GM18511 (cell line): ENCODE measurements at regions not wholly inside any gene's neighbourhood (a gene's known extent, or its start where the extent isn't known, plus 50 kb on each side); places are given as distances from the start of the nearest gene placed in this dataset.
"Not testable (repeated sequence)": the region's sequence is repeated elsewhere in the genome, so short reads cannot be mapped to it uniquely, and the experiment has no call there.

Source experiments
- ATAC-seq: cut with Tn5 transposase; IDR thresholded peaks from one replicate; pipeline ENCODE4 v1.9.1; 2021; ENCODE audit warnings: mild to moderate bottlenecking, moderate library complexity; ENCODE audit not compliant: unreplicated experiment

- no peak for ATAC-seq
Observed at GRCh38 chr6:17013701-17014100, 88.1 kb upstream of the STMND1 start.

- no peak for ATAC-seq
Observed at GRCh38 chr6:17012421-17013225, 89.2 kb upstream of the STMND1 start.

- ATAC-seq, result no peak
Observed at GRCh38 chr6:17011985-17012384, 89.9 kb upstream of the STMND1 start.

GRCh38 chr6:17007749-17008148 is 94.1 kb upstream of the STMND1 start:
- no peak for ATAC-seq

GRCh38 chr6:17006543-17006942 is 95.3 kb upstream of the STMND1 start:
- no peak for ATAC-seq

GRCh38 chr6:17004269-17004668 is 97.6 kb upstream of the STMND1 start:
- no peak for ATAC-seq

GRCh38 chr6:17002123-17002522 is 99.7 kb upstream of the STMND1 start:
- ATAC-seq, result no peak

GRCh38 chr6:17001188-17001587 is 100.7 kb upstream of the STMND1 start:
- ATAC-seq, result no peak

- no peak for ATAC-seq
Observed at GRCh38 chr6:16999491-17000436, 102.1 kb upstream of the STMND1 start.

GRCh38 chr6:16998461-16998860 is 103.4 kb upstream of the STMND1 start:
- no peak for ATAC-seq

- no peak for ATAC-seq
Observed at GRCh38 chr6:16995511-16996250, 106.2 kb upstream of the STMND1 start.

- ATAC-seq, result no peak
Observed at GRCh38 chr6:16993396-16993795, 108.5 kb upstream of the STMND1 start.

GRCh38 chr6:16991981-16992629 is 109.7 kb upstream of the STMND1 start:
- no peak for ATAC-seq

GRCh38 chr6:16989976-16990375 is 111.9 kb upstream of the STMND1 start:
- not testable (repeated sequence) for ATAC-seq

GRCh38 chr6:16989382-16989781 is 112.5 kb upstream of the STMND1 start:
- no peak for ATAC-seq

- no peak for ATAC-seq
Observed at GRCh38 chr6:16987996-16988395, 113.9 kb upstream of the STMND1 start.

GRCh38 chr6:16985513-16986284 is 116.2 kb upstream of the STMND1 start:
- no peak for ATAC-seq

GRCh38 chr6:16982807-16983206 is 119.0 kb upstream of the STMND1 start:
- no peak for ATAC-seq

GRCh38 chr6:16979677-16980370 is 122.0 kb upstream of the STMND1 start:
- no peak for ATAC-seq
